ENCODE measurements at regions not wholly inside any gene's neighbourhood (a gene's known extent, or its start where the extent isn't known, plus 50 kb on each side); places are given as distances from the start of the nearest gene placed in this dataset.

DNA sequence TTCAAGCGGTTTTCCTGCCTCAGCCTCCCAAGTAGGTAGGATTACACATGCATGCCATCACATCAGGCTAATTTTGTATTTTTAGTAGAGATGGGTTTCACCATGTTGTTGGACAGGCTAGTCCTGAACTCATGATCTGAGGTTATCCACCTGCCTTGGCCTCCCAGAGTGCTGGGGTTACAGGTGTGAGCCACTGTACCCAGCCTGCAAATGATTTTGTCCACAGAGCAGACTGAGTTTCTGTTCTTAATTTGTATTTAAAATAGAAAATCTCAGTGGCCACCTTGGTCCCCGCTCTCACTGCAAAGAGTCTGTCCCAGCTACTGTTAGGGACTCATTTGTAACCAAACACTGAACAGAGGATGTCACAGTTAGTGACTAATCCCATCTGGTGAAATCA, 415.7 kb upstream of the RBFOX1 start:
- no peak for DNase-seq

DNA sequence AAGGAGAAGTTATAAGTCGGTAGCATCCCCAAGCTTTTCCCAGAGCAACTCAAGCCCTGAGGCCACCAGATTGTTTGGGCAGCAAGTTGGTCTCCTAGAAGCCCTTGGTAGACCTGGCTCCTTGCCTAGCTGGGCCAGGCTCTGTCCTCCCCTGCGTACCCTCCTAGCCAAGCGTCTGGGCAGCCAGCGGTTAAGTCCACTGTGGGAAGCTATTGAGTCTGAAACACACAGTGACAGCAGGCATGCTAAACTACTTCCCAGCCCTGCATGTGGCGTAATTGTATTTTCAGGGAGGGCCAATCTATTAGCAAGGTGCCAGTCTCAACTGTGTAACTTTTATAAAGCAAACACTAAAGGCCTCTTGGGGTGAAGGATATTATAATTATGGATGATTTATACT, 419.1 kb upstream of the RBFOX1 start:
- no peak for DNase-seq

GRCh38 chr16:6910301-6910700, 422.3 kb upstream of the RBFOX1 start:
- DNase-seq: no peak

- no peak for DNase-seq
Measured at GRCh38 chr16:6905601-6906000, 427.0 kb upstream of the RBFOX1 start.

- no peak for DNase-seq
Measured at GRCh38 chr16:6903671-6904070, 429.0 kb upstream of the RBFOX1 start.

GRCh38 chr16:6898896-6899295, 433.7 kb upstream of the RBFOX1 start:
- DNase-seq: no peak

DNA sequence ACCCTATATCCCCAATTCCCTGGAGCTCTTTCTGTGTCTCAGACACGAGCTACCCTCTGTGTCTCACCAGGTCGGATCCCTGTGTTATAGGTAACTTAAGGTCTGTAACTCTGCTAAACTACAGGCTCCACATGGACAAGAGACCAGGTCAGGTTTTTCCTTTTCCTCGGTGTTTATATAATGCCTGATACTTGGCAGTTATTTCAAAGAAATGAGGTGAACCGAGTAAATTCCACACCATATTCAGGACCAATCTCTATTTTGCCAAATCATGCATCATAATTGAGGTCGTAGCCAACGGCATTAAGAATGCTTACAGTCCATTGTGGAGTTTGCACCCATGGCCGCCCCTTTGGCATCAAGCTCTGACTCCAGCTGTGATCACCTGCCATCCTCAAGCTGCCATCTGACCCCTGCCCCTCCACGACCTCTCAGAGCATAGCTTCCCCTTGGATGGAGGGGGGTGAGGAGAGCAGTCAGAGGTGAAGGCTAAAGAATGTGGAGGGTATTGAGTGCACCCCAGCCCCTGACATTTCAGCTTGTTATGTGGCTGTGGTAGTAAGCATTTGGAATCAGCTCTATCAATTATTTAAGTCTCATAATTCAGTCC, 434.7 kb upstream of the RBFOX1 start:
- no peak for DNase-seq

DNA sequence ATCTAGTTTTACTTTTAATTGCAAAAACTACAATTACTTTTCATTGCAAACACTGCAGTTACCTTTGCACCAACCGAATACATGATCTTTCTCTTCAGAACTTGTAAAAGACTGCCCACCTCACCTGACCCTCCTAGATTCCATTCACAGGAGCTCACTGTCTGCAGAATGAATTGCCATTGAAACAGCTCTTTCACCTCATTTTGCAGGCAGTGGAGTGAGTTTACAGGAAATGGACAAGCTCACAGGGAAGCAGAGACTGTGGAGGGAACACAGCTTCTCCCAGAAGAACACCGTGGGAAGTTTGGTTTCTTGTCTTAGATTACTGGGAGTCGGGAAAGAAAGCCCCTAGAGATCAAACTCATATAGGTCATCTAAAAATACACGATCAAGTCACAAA, 439.7 kb upstream of the RBFOX1 start:
- DNase-seq: no peak

DNA sequence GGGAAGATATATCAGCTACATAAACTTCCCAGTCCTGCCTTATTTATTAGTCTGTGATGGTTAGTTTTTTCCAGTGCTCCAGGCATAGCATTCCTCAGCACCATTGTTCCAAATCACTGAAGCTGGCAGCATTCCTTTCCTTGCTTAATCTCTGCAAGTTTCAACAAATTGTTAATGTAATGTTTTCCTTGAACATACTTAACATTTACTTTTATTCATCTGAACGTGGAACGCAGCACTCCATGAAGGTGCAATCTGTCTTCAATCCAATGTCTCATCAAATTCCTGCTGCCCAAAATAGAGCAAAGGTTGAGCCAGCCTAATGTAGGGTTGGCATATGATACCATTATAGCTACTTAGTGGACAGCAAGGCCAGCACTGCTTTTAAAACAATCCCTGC, 441.1 kb upstream of the RBFOX1 start:
- no peak for DNase-seq

- DNase-seq: no peak
Measured at GRCh38 chr16:6888531-6888930, 444.1 kb upstream of the RBFOX1 start.

DNA sequence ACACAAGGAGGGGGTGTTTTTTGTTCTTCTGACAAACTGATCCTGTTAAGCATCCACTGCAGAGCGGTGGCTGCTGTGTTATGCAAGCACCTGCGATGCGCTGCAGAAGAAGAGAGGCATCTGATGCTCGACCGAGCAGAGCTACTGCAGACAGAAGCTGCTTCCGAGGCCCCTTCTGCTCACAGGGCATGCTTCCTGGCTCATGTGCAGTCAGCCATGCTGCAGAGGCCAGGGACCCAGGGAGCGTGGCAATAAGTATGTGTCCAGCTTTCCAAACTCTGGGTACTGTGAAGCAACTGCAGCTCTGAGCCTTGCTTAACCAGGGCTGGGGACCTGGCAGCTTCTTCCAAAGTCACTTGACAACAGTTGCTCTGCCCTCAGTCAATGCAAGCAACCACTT, 448.6 kb upstream of the RBFOX1 start:
- no peak for DNase-seq

DNA sequence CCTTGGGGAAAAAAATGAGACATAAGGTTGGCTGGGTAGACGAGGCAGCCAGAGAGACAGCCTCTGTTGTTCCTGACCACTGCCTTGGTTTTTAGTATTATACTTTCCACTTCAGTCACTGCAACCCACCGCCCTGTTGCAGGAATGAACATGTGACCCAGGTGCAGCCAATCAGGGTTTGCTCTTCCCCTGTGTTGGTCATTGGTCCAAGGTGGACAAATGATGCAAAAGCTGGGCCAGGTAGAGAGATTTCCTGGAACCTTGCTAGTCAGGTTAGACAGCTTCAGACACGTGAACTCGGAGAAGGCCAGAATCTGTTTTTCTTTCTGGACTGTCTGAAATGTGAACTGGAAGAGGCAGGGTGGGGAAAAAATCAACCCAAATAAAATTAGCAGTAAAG, 452.4 kb upstream of the RBFOX1 start:
- no peak for DNase-seq

GRCh38 chr16:6864671-6865070, 468.0 kb upstream of the RBFOX1 start:
- no peak for DNase-seq

- no peak for DNase-seq
Measured at GRCh38 chr16:6864244-6864643, 468.4 kb upstream of the RBFOX1 start.

DNA sequence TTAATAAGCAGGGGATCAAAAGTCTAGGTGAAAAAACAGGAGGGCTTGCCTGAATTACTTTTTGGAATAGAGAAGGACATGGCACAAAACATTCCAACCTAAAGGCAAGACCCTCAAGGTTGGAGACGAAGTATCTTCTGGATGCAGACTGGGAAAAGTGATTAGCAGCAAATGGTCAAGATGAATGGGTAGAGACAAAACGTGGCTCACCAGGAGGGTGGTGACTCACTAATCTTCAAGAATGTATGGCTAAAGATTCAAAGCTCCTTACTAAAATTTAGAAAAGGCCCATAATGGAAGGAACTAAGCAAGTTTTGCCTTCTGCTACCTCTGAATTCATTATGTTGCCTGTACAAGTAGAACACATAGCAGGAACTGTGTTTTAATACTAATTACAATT, 469.5 kb upstream of the RBFOX1 start:
- no peak for DNase-seq

DNA sequence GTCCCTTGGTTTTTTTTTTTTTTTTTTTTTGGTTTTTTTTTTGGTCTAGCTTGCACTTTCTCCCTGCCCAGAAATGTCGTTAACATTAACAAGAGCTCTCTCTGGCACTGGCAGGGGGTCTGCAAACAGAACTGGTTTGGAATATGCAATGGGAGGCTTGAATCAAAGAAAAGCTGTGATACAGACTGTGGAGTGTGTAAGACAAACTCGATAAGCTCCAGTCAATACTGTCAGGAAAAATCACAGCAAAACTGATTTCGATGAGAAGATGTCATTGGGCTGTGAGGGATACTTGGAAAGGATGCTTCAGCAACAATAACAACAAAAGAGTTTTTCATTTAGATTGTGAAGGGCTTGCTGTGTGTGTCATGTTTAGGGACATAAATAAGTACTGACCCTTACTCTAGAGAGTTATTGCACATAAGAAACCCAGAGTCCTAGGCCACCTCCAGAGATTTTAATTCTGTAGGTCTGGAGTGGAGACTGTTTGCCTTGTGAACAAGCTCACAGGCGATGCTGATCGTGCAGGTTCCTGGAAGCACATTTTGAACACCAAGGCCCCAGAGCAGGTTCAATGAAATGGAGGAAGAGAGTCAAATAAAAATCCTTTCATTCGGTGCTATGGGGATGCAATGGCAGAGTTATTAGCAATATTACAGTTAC, 470.7 kb upstream of the RBFOX1 start:
- no peak for DNase-seq

DNA sequence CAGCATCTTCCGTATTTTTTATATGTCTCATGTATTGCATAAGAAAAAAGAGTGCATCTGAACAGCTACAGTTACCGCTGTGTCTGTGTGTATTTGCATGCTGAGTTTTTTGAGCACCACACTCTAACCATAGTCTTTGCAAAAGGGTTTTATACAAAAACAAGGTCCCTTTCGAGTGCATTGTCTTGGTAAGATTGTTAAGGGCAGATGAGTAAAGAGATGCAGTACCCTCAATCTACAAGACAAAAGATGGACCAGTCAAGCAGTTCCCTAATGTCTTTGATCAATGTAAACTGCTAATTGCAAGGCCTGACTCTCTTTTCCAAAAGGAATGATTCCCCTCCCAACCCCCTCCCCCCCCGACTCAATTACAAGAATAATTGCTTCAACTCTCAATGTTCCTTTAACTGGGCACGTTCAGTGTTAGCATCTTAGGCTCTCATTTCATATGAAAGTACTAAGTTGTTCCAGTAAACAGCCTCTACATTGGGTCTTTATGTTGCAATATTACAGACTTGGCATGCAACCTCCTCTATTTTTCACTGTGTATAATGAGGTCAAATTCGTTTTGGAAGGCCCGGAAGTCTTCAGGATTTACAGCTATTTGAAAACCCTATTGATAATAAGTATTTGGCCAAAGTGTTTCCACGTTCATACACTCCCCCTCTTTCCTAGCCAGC, 471.4 kb upstream of the RBFOX1 start:
- DNase-seq: no peak

GRCh38 chr16:6857575-6857974, 475.1 kb upstream of the RBFOX1 start:
- no peak for DNase-seq

GRCh38 chr16:6856578-6856977, 476.1 kb upstream of the RBFOX1 start:
- DNase-seq: no peak

DNA sequence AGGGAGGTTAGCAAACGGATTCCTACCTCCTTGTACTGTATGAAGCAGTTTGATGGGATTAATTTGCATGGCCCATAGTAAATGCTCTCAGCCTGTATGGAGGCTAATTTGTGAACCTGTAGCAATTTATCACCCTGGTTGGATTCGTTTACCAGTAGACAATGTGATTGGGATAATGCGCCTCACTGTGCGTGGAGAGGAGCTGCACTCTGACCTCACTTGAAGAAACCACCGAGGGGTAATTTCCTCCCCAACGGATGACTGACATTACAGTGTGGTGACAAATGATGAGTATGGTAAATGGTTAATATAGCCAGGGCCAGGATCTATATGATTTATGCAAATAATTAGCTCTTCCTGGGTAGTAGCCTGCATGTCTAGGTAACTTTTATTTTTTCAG, 479.1 kb upstream of the RBFOX1 start:
- no peak for DNase-seq

GRCh38 chr16:6852643-6853225, 479.9 kb upstream of the RBFOX1 start:
- DNase-seq: no peak

- DNase-seq: no peak
Measured at GRCh38 chr16:6846452-6846851, 486.2 kb upstream of the RBFOX1 start.

DNA sequence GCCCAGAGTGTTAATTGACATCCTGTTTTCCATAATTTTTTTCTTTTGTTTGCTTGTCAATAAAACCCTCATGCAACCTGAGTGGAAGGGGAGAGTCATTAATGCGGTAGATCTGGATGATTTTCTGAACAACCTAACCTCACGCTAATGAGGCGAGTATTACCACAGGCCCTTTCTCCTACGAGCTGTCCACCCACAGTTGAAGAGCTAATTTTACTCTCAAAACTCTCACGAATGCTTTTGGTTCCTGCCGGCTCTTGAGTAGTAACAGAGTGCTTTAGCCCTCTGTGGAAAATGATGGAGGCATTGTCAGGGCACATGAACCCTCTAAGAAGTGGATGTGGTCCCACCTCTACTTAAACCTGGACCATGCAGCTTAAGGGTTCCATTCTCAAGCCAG, 491.3 kb upstream of the RBFOX1 start:
- no peak for DNase-seq

DNA sequence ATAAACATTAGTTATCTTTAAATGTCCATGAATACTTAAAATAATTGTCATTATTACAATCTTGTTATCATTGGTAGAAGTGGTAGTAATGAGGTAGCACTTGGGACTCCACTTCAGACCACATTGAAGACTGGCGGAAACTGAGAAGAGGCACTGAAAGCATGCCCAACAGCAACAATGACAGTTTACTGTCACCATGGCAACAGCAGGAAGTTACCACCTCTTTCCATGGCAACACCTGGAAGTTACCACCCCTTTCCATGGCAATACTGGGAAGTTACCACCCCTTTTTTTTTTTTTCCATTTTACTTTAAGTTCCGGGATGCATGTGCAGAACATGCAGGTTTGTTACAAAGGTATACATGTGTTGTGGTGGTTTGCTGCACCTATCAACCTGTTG, 494.9 kb upstream of the RBFOX1 start:
- DNase-seq: no peak

All from NCI-H748 treated with DMSO at 0.1 percent for 48 hours (cell line).